Gastrocnemius medialis (tissue), 4 donors: ENCODE measurements at regions not wholly inside any gene's neighbourhood (a gene's known extent, or its start where the extent isn't known, plus 50 kb on each side); places are given as distances from the start of the nearest gene placed in this dataset.

Source experiments
- CTCF ChIP-seq, 5 experiments: fragments of 450-650 bp in 3 of 5; fragments of 200-600 bp in 2 of 5; sonication (generic) in 2 of 5; IDR thresholded peaks in 4 of 5; conservative IDR thresholded peaks in 1 of 5; 1 replicate in 4 of 5; 2 replicates in 1 of 5; pipeline ENCODE4 v1.5.1; 2016 to 2019; ENCODE audit warnings: antibody characterized with exemption in 5 of 5, mild to moderate bottlenecking in 3 of 5, moderate library complexity in 3 of 5
- POLR2A ChIP-seq, 2 donors: fragments of 450-650 bp; IDR thresholded peaks; one replicate each; pipeline ENCODE4 v1.6.1; 2017; ENCODE audit warnings: antibody characterized with exemption in 2 of 2, mild to moderate bottlenecking in 2 of 2, moderate library complexity in 2 of 2

DNA sequence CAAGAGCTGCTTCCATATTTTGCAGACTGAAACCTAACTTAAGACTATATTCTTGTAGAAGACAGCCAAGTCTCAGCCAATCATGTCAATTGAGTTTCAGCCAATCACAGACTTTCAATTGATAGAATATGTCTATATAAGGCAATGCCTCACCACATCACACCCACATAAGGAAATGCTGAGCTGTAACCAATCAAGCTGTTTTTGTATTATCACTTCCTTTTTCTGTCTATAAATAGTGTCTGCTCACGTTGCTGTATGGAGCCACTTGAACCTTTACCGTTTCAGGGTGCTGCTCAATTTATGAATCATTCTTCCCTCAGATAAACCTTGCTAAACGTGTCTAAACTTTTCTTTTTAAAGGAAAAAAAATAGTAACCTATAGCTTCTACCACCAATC is 1554.4 kb upstream of the LRRTM1 start:
- no peak for TF ChIP-seq POLR2A (IDR thresholded peaks at IDR 0.05)
- no peak for TF ChIP-seq CTCF (IDR thresholded peaks at IDR 0.05 in 4 of 5, conservative IDR thresholded peaks at IDR 0.05 in 1 of 5)
